Nephron (organoid): ENCODE measurements at regions not wholly inside any gene's neighbourhood (a gene's known extent, or its start where the extent isn't known, plus 50 kb on each side); places are given as distances from the start of the nearest gene placed in this dataset.
"Not testable (repeated sequence)": the region's sequence is repeated elsewhere in the genome, so short reads cannot be mapped to it uniquely, and the experiment has no call there.

ENCODE experiments used
- H3K27ac Mint-ChIP-seq, 3 experiments: 2 replicates each; pipeline ENCODE4 v1.8.0; 2020; ENCODE audit warnings: mixed read lengths in 3 of 3, mild to moderate bottlenecking in 2 of 3, moderate library complexity in 1 of 3
- H3K27me3 Mint-ChIP-seq: 2 replicates; pipeline ENCODE4 v1.8.0; 2021; ENCODE audit warnings: low read depth, mild to moderate bottlenecking, moderate library complexity, mixed read lengths
- H3K36me3 Mint-ChIP-seq: 2 replicates; pipeline ENCODE4 v1.8.0; 2020; ENCODE audit warnings: low read depth, mixed read lengths
- H3K4me1 Mint-ChIP-seq: 2 replicates; pipeline ENCODE4 v1.8.0; 2020; ENCODE audit warnings: mixed read lengths
- H3K4me3 Mint-ChIP-seq, 3 experiments: 2 replicates each; pipeline ENCODE4 v1.8.0; 2020; ENCODE audit warnings: mild to moderate bottlenecking in 3 of 3, mixed read lengths in 3 of 3, moderate library complexity in 2 of 3
- H3K9me3 Mint-ChIP-seq: 2 replicates; pipeline ENCODE4 v1.8.0; 2020; ENCODE audit warnings: mixed read lengths
- TF ChIP-seq, protein P1 (sequence below), 3 experiments: fragments of 200-600 bp; sonication (generic); IDR thresholded peaks; one replicate each; pipeline ENCODE4 v1.5.0; 2021; ENCODE audit warnings: antibody characterized with exemption in 3 of 3; ENCODE audit not compliant: unreplicated experiment in 3 of 3

DNA sequence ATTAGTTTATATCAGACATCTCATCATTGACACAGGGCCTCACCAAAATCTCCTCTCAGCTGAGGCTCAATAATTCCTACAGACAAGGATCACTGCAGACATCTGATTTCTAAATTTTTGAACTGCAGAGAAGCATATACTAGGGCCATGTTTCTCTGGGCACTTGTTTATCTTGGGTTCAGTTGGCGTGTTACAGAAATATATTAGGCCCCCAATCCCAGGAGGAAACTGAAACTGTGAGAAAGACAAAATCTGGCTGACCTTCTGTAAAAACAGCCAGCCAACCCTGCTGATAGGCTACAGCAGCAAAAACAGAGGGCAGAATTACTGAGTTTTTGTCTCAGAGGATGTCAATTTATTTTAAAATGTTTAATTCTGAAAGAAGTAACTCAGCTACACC, 634.6 kb downstream of the ETNK1 start:
- no peaks in the 10 kb centered on the region for H3K27me3 Mint-ChIP-seq
- H3K27ac Mint-ChIP-seq, result no peak overlapping the region
- no peaks in the 10 kb centered on the region for H3K36me3 Mint-ChIP-seq
- peaks cover 4% of the 10 kb centered on the region for H3K9me3 Mint-ChIP-seq
- peaks cover 7% of the 10 kb centered on the region for H3K4me1 Mint-ChIP-seq
- H3K4me3 Mint-ChIP-seq, result no peak overlapping the region
- TF ChIP-seq, protein P1, sequence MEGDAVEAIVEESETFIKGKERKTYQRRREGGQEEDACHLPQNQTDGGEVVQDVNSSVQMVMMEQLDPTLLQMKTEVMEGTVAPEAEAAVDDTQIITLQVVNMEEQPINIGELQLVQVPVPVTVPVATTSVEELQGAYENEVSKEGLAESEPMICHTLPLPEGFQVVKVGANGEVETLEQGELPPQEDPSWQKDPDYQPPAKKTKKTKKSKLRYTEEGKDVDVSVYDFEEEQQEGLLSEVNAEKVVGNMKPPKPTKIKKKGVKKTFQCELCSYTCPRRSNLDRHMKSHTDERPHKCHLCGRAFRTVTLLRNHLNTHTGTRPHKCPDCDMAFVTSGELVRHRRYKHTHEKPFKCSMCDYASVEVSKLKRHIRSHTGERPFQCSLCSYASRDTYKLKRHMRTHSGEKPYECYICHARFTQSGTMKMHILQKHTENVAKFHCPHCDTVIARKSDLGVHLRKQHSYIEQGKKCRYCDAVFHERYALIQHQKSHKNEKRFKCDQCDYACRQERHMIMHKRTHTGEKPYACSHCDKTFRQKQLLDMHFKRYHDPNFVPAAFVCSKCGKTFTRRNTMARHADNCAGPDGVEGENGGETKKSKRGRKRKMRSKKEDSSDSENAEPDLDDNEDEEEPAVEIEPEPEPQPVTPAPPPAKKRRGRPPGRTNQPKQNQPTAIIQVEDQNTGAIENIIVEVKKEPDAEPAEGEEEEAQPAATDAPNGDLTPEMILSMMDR (IDR thresholded peaks at IDR 0.05; ENCODE audit: unreplicated experiment in 3 of 3), result no peak

DNA sequence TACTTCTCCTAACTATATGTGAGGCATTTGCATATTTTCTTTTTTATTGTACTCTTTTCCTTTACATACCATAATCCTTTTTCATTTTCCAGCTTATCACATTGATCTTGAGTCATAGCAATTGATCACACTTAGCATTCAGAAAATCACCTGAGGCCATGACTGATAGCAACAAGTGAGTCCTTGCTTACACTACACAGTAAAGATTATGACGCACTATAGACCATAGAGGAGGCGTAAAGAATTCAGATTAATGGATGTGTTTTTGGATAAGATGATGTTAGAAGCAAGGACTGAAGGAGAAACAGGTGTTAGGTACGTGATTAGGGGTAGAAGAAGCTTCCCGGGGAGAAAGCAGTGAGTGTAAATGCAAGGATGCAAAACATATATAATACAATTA, 637.7 kb downstream of the ETNK1 start:
- Mint-ChIP-seq H3K36me3 (no peaks in the 10 kb centered on the region), H3K27me3 (peaks cover 5% of the 10 kb centered on the region), H3K9me3 (peaks cover 7% of the 10 kb centered on the region), H3K27ac (no peak overlapping the region), H3K4me1 (peaks cover 7% of the 10 kb centered on the region), H3K4me3 (no peak overlapping the region)
- TF ChIP-seq, protein P1 (IDR thresholded peaks at IDR 0.05; ENCODE audit: unreplicated experiment in 3 of 3), result no peak

DNA sequence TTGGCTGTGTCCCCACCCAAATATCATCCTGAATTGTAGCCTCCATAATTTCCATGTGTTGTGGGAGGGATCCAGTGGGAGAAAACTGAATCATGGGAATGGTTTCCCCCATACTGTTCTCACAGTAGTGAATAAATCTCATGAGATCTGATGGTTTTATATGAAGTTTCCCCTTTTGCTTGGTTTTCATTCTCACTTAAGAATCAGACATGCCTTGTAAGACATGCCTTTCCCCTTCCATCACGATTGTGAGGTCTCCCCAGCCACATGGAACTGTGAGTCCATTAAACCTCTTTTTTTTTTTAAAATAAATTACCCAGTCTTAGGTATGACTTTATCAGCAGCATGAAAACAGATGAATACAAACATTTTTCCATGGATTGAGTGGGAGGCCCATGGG, 652.9 kb downstream of the ETNK1 start:
- TF ChIP-seq, protein P1 (IDR thresholded peaks at IDR 0.05; ENCODE audit: unreplicated experiment in 3 of 3), result no peak
- Mint-ChIP-seq H3K4me3 (no peak overlapping the region), H3K27ac (no peak overlapping the region), H3K27me3 (no peaks in the 10 kb centered on the region), H3K9me3 (no peaks in the 10 kb centered on the region), H3K4me1 (no peaks in the 10 kb centered on the region), H3K36me3 (no peaks in the 10 kb centered on the region)

DNA sequence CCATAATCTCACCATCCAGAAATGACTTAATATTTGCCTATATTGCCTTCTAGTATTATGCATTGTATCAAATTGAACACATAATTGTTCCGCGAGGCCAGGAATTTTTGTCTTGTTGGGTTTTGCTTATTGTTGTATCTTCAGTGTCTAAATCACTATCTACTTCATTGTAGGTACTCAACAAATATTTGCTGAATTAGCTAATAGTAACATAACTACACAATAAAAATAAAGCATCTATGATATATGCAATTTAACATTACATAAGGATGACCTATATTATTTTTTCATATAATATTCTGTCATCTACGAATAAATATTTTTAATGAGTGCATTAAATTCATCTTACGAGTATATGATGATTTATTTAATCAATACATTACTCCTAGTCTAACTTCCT, 656.3 kb downstream of the ETNK1 start:
- H3K4me1 Mint-ChIP-seq, result no peaks in the 10 kb centered on the region
- H3K27ac Mint-ChIP-seq, result no peak overlapping the region
- H3K27me3 Mint-ChIP-seq, result no peaks in the 10 kb centered on the region
- H3K36me3 Mint-ChIP-seq, result no peaks in the 10 kb centered on the region
- TF ChIP-seq, protein P1 (IDR thresholded peaks at IDR 0.05; ENCODE audit: unreplicated experiment in 3 of 3), result no peak
- no peak overlapping the region for H3K4me3 Mint-ChIP-seq
- H3K9me3 Mint-ChIP-seq, result no peaks in the 10 kb centered on the region

DNA sequence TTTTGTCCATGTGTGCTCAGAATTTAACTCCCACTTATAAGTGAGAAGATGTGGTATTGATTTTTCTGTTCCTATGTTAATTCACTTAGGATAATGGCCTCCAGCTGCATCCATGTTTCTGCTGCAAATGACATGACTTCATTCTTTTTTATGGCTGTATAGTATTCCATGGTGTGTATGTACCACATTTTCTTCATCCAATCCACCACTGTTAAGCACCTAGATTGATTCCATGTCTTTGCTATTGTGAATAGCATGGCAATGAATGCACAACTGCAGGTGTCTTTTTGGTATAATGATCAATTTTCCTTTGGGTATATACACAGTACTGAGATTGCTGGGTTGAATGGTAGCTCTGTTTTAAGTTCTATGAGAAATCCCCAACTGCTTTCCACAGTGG, 657.7 kb downstream of the ETNK1 start:
- Mint-ChIP-seq H3K4me1 (no peaks in the 10 kb centered on the region), H3K36me3 (no peaks in the 10 kb centered on the region), H3K9me3 (no peaks in the 10 kb centered on the region), H3K4me3 (no peak overlapping the region), H3K27me3 (no peaks in the 10 kb centered on the region), H3K27ac (no peak overlapping the region)
- TF ChIP-seq, protein P1 (IDR thresholded peaks at IDR 0.05; ENCODE audit: unreplicated experiment in 3 of 3), result no peak

DNA sequence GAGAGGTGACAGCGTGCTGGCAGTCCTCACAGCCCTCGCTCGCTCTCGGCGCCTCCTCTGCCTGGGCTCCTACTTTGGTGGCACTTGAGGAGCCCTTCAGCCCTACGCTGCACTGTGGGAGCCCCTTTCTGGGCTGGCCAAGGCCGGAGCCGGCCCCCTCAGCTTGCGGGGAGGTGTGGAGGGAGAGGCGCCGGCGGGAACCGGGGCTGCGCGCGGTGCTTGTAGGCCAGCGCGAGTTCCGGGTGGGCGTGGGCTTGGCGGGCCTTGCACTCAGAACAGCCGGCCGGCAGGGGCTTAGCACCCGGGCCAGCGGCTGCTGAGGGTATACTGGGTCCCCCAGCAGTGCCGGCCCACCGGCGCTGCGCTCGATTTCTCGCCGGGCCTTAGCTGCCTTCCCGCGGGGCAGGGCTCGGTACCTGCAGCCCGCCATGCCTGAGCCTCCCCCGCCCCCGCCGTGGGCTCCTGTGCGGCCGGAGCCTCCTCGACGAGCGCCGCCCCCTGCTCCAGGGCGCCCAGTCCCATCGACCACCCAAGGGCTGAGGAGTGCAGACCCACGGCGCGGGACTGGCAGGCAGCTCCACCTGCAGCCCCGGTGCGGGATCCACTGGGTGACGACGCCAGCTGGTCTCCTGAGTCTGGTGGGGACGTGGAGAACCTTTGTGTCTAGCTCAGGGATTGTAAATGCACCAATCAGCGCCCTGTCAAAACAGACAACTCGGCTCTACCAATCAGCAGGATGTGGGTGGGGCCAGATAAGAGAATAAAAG, 661.0 kb downstream of the ETNK1 start:
- H3K27ac Mint-ChIP-seq, H3K27me3 Mint-ChIP-seq, H3K4me1 Mint-ChIP-seq, H3K36me3 Mint-ChIP-seq, H3K4me3 Mint-ChIP-seq, H3K9me3 Mint-ChIP-seq: not testable (repeated sequence)
